ENCODE measurements at regions not wholly inside any gene's neighbourhood (a gene's known extent, or its start where the extent isn't known, plus 50 kb on each side); places are given as distances from the start of the nearest gene placed in this dataset.

- H2BK15ac ChIP-seq (ENCODE audit: low read depth, low read length) = no peak overlapping the region
- H3K9me1 ChIP-seq (ENCODE audit: insufficient read depth, low read length) = no peaks in the 10 kb centered on the region
- no peak overlapping the region for H3K14ac ChIP-seq (replicated peaks; ENCODE audit: low read depth, low read length)
- no peak overlapping the region for H3K56ac ChIP-seq (ENCODE audit: extremely low read depth, insufficient read depth, low read length)
- BruUV-seq (replicated peaks) = no TSS peak
- POLR2A ChIA-PET (ENCODE audit: unreplicated experiment) = no interaction called here
- H4K20me1 ChIP-seq (ENCODE audit: insufficient read depth, low read length) = no peaks in the 10 kb centered on the region
- no peaks in the 10 kb centered on the region for H3K36me3 ChIP-seq (ENCODE audit: control insufficient read depth, insufficient read depth, low read length)
- no peak overlapping the region for H2BK20ac ChIP-seq (ENCODE audit: low read depth, low read length)
- H3K18ac ChIP-seq (ENCODE audit: low read depth, low read length) = no peak overlapping the region
- CTCF ChIA-PET = no interaction called here
- H2AK9ac ChIP-seq (replicated peaks; ENCODE audit: low read depth, low read length, poor library complexity) = no peak overlapping the region
- dilution Hi-C loops (cut with HindIII; ENCODE audit: low sequenced_read_pairs, unreplicated experiment) = no loop called here
- H3K4me3 ChIP-seq (ENCODE audit: insufficient read depth, low read depth, low read length) = no peak overlapping the region
- no peak for ATAC-seq (ENCODE audit: low read depth)
- in situ Hi-C loops (cut with MboI; ENCODE audit: low sequenced_read_pairs) = no loop called here
- H2AFZ ChIP-seq (replicated peaks; ENCODE audit: low read length, poor library complexity) = no peak overlapping the region
- H2AK5ac ChIP-seq (ENCODE audit: low read depth, low read length) = no peak overlapping the region
- H3K4me1 ChIP-seq (ENCODE audit: control insufficient read depth, insufficient read depth, low read length) = no peaks in the 10 kb centered on the region
- intact Hi-C loops (cut with micrococcal nuclease) = no loop called here
- no peak overlapping the region for H3K27ac ChIP-seq (ENCODE audit: insufficient read depth, low read length)
- no peak for DNase-seq
- no peak overlapping the region for H3K4me2 ChIP-seq (ENCODE audit: low read depth, low read length)
- H3K4ac ChIP-seq (ENCODE audit: low read depth, low read length) = no peak overlapping the region
- no peak overlapping the region for H4K8ac ChIP-seq (ENCODE audit: low read depth in 2 of 2, low read length in 2 of 2)
- no peak overlapping the region for H2BK5ac ChIP-seq (ENCODE audit: low read depth, low read length, poor library complexity, severe bottlenecking)
- H3K9ac ChIP-seq (ENCODE audit: low read depth, low read length) = no peak overlapping the region
- no peaks in the 10 kb centered on the region for H3K27me3 ChIP-seq (ENCODE audit: control insufficient read depth, insufficient read depth, low read length)
- no CpG with 5 or more reads among the region's 2 CpGs for WGBS, 2 experiments (ENCODE audit: extremely low coverage in 2 of 2, insufficient read length in 1 of 2)
- H3K9me3 ChIP-seq (ENCODE audit: control insufficient read depth, insufficient read depth, low read length) = peaks cover 15% of the 10 kb centered on the region
- no peak overlapping the region for H3K23ac ChIP-seq (ENCODE audit: low read depth, low read length)
- H4K91ac ChIP-seq (ENCODE audit: insufficient read depth, low read depth, low read length) = no peak overlapping the region
- no peak overlapping the region for H2BK120ac ChIP-seq (ENCODE audit: low read depth, low read length)
- H3K79me1 ChIP-seq (ENCODE audit: low read depth in 1 of 2, low read length in 2 of 2) = no peaks in the 10 kb centered on the region
- TF ChIP-seq MXI1 (IDR thresholded peaks at IDR 0.05; ENCODE audit: borderline replicate concordance, low read depth, low read length) = no peak
- no peak for TF ChIP-seq FOS (IDR thresholded peaks at IDR 0.05; ENCODE audit: low read depth, low read length)
- no peak for TF ChIP-seq USF2 (IDR thresholded peaks at IDR 0.05; ENCODE audit: low read depth, low read length)
- no peak for TF ChIP-seq POLR2A (IDR thresholded peaks at IDR 0.05; ENCODE audit: low read depth, low read length)
- no peak for TF ChIP-seq MAZ (IDR thresholded peaks at IDR 0.05; ENCODE audit: borderline replicate concordance, low read depth, low read length)
- TF ChIP-seq NFE2L2 (IDR thresholded peaks at IDR 0.05; ENCODE audit: low read depth, low read length) = no peak
- no peak for TF ChIP-seq MAFK (IDR thresholded peaks at IDR 0.05; ENCODE audit: low read depth, low read length)
- TF ChIP-seq SMC3 (IDR thresholded peaks at IDR 0.05; ENCODE audit: low read depth, low read length) = no peak
- TF ChIP-seq, protein P1, sequence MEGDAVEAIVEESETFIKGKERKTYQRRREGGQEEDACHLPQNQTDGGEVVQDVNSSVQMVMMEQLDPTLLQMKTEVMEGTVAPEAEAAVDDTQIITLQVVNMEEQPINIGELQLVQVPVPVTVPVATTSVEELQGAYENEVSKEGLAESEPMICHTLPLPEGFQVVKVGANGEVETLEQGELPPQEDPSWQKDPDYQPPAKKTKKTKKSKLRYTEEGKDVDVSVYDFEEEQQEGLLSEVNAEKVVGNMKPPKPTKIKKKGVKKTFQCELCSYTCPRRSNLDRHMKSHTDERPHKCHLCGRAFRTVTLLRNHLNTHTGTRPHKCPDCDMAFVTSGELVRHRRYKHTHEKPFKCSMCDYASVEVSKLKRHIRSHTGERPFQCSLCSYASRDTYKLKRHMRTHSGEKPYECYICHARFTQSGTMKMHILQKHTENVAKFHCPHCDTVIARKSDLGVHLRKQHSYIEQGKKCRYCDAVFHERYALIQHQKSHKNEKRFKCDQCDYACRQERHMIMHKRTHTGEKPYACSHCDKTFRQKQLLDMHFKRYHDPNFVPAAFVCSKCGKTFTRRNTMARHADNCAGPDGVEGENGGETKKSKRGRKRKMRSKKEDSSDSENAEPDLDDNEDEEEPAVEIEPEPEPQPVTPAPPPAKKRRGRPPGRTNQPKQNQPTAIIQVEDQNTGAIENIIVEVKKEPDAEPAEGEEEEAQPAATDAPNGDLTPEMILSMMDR (conservative IDR thresholded peaks at IDR 0.05; ENCODE audit: low read depth, low read length) = no peak
- no peak for TF ChIP-seq RCOR1 (IDR thresholded peaks at IDR 0.05; ENCODE audit: insufficient replicate concordance, low read length)
- TF ChIP-seq RAD21 (IDR thresholded peaks at IDR 0.05; ENCODE audit: low read length) = no peak
- no peak for TF ChIP-seq BHLHE40 (IDR thresholded peaks at IDR 0.05; ENCODE audit: low read depth, low read length)
- TF ChIP-seq CHD1 (IDR thresholded peaks at IDR 0.05; ENCODE audit: low read depth, low read length) = no peak
- no peak for TF ChIP-seq RFX5 (IDR thresholded peaks at IDR 0.05; ENCODE audit: low read depth, low read length)
- H4K5ac ChIP-seq (ENCODE audit: low read depth, low read length) = no peak overlapping the region
These were observed 72.2 kb downstream of the MAF start for GRCh38 chr16:79528338-79528737.
